Liver (tissue), 8 donors: ENCODE measurements at regions not wholly inside any gene's neighbourhood (a gene's known extent, or its start where the extent isn't known, plus 50 kb on each side); places are given as distances from the start of the nearest gene placed in this dataset.

ENCODE experiments used
- DNase-seq: peaks from one replicate; pipeline ENCODE4 v3.0.0-alpha.2; 2017; ENCODE audit warnings: low spot score
- H3K27ac ChIP-seq, 2 donors: one replicate each; pipeline ENCODE4 v1.7.0; 2013; ENCODE audit warnings: inconsistent platforms in 2 of 2, low read length in 2 of 2, control low read depth in 1 of 2, low read depth in 1 of 2, mild to moderate bottlenecking in 1 of 2
- H3K27me3 ChIP-seq, 4 donors: one replicate each; pipeline versions ENCODE4 v1.6.1 to v1.7.0; 2013; ENCODE audit warnings: low read length in 3 of 4, inconsistent platforms in 1 of 4, mild to moderate bottlenecking in 1 of 4, moderate library complexity in 1 of 4; ENCODE audit not compliant: control insufficient read depth in 4 of 4, insufficient read depth in 4 of 4
- H3K36me3 ChIP-seq, 4 donors: one replicate each; pipeline versions ENCODE4 v1.6.1 to v1.7.0; 2013; ENCODE audit warnings: low read length in 3 of 4, mild to moderate bottlenecking in 3 of 4, low read depth in 1 of 4, moderate library complexity in 1 of 4; ENCODE audit not compliant: control insufficient read depth in 4 of 4, insufficient read depth in 3 of 4
- H3K4me1 ChIP-seq, 4 donors: one replicate each; pipeline versions ENCODE4 v1.6.1 to v1.7.0; 2013; ENCODE audit warnings: low read length in 3 of 4, mild to moderate bottlenecking in 3 of 4, moderate library complexity in 1 of 4; ENCODE audit not compliant: control insufficient read depth in 4 of 4, insufficient read depth in 4 of 4
- H3K4me3 ChIP-seq, 3 donors: one replicate each; pipeline versions ENCODE4 v1.6.1 to v1.7.0; 2013; ENCODE audit warnings: low read length in 3 of 3, control low read depth in 1 of 3, low read depth in 1 of 3, mild to moderate bottlenecking in 1 of 3
- H3K9ac ChIP-seq, 2 donors: one replicate each; pipeline ENCODE4 v1.7.0; 2013; ENCODE audit warnings: low read length in 2 of 2, mild to moderate bottlenecking in 2 of 2, moderate library complexity in 2 of 2, control low read depth in 1 of 2, low read depth in 1 of 2
- H3K9me3 ChIP-seq, 4 donors: one replicate each; pipeline versions ENCODE4 v1.6.1 to v1.7.0; 2013; ENCODE audit warnings: low read length in 3 of 4; ENCODE audit not compliant: control insufficient read depth in 4 of 4
- ATF3 ChIP-seq: IDR thresholded peaks from 2 replicates; pipeline ENCODE4 v1.6.1; 2016; ENCODE audit warnings: antibody characterized with exemption
- CTCF ChIP-seq: fragments of 150-350 bp; IDR thresholded peaks from 2 replicates; pipeline ENCODE4 v1.5.1; 2017; ENCODE audit warnings: improper control_type of control experiment, low read depth, low read length; ENCODE audit not compliant: missing input control
- EGR1 ChIP-seq, 2 donors: IDR thresholded peaks; 2 replicates each; pipeline ENCODE4 v1.6.1; 2016 to 2018; ENCODE audit warnings: antibody characterized with exemption in 2 of 2, low read depth in 2 of 2
- FOXA1 ChIP-seq: IDR thresholded peaks from 2 replicates; pipeline ENCODE4 v1.6.1; 2016; ENCODE audit warnings: antibody characterized with exemption
- FOXA2 ChIP-seq: IDR thresholded peaks from 2 replicates; pipeline ENCODE4 v1.6.1; 2016; ENCODE audit warnings: antibody characterized with exemption
- GABPA ChIP-seq, 2 donors: IDR thresholded peaks in 1 of 2; conservative IDR thresholded peaks in 1 of 2; 2 replicates each; pipeline ENCODE4 v1.6.1; 2016; ENCODE audit warnings: antibody characterized with exemption in 2 of 2, mild to moderate bottlenecking in 1 of 2, moderate library complexity in 1 of 2
- HNF4A ChIP-seq, 2 donors: conservative IDR thresholded peaks; 2 replicates each; pipeline ENCODE4 v1.6.1; 2016; ENCODE audit warnings: antibody characterized with exemption in 2 of 2, mild to moderate bottlenecking in 2 of 2
- HNF4G ChIP-seq: IDR thresholded peaks from 2 replicates; pipeline ENCODE4 v1.6.1; 2016; ENCODE audit warnings: antibody characterized with exemption
- JUND ChIP-seq, 2 donors: IDR thresholded peaks; 2 replicates each; pipeline ENCODE4 v1.6.1; 2016; ENCODE audit warnings: antibody characterized with exemption in 2 of 2
- MAX ChIP-seq: IDR thresholded peaks from 2 replicates; pipeline ENCODE4 v1.6.1; 2016; ENCODE audit warnings: antibody characterized with exemption
- NR2F2 ChIP-seq: IDR thresholded peaks from 2 replicates; pipeline ENCODE4 v1.6.1; 2016; ENCODE audit warnings: antibody characterized with exemption
- RAD21 ChIP-seq, 2 donors: IDR thresholded peaks; 2 replicates each; pipeline ENCODE4 v1.6.1; 2016; ENCODE audit warnings: antibody characterized with exemption in 2 of 2, mild to moderate bottlenecking in 2 of 2
- REST ChIP-seq: IDR thresholded peaks from 2 replicates; pipeline ENCODE4 v1.6.1; 2016; ENCODE audit warnings: antibody characterized with exemption, mild to moderate bottlenecking
- RXRA ChIP-seq, 2 donors: IDR thresholded peaks; 2 replicates each; pipeline ENCODE4 v1.6.1; 2017 to 2018; ENCODE audit warnings: antibody characterized with exemption in 2 of 2, mild to moderate bottlenecking in 1 of 2
- SP1 ChIP-seq: IDR thresholded peaks from 2 replicates; pipeline ENCODE4 v1.6.1; 2018; ENCODE audit warnings: antibody characterized with exemption, mild to moderate bottlenecking
- TAF1 ChIP-seq: conservative IDR thresholded peaks from 2 replicates; pipeline ENCODE4 v1.6.1; 2016; ENCODE audit warnings: antibody characterized with exemption, mild to moderate bottlenecking
- YY1 ChIP-seq: IDR thresholded peaks from 2 replicates; pipeline ENCODE4 v1.6.1; 2016; ENCODE audit warnings: antibody characterized with exemption, mild to moderate bottlenecking
- ZBTB33 ChIP-seq: IDR thresholded peaks from 2 replicates; pipeline ENCODE4 v1.6.1; 2016; ENCODE audit warnings: antibody characterized with exemption
- WGBS: extraction: QIAGEN DNeasy Blood & Tissue Kit; methylation state at CpG from one replicate; pipeline ENCODE4 v1.1.7; 2013; 5-methylcytosine and 5-hydroxymethylcytosine counted together
- donor health status: healthy.
- donor health status: healthy.
- donor health status: healthy.
- donor health status: healthy.
- donor health status: healthy.

- WGBS = 88% methylated on average over 4 of the region's 4 CpGs
- no peak overlapping the region for H3K9ac ChIP-seq
Observed at GRCh38 chr16:74183601-74184360, 112.8 kb upstream of the PSMD7 start.

GRCh38 chr16:74169687-74170376, 126.8 kb upstream of the PSMD7 start:
- no peak for DNase-seq

More at GRCh38 chr16:74183601-74184360, 112.8 kb upstream of the PSMD7 start:
- Histone ChIP-seq H3K4me3 (no peak overlapping the region), H3K27ac (no peak overlapping the region), H3K4me1 (peaks cover 0 to 5% (median 2%) of the 10 kb centered on the region in 4 donors), H3K27me3 (no peaks in the 10 kb centered on the region), H3K9me3 (peaks cover 0 to 4% (median 2%) of the 10 kb centered on the region in 4 donors), H3K36me3 (no peaks in the 10 kb centered on the region)
- no peak for DNase-seq
- TF ChIP-seq EGR1 (IDR thresholded peaks at IDR 0.05; ENCODE audit: low read depth in 2 of 2) (no peak), SP1 (no peak), MAX (no peak)

More at GRCh38 chr16:74169687-74170376, 126.8 kb upstream of the PSMD7 start:
- TF ChIP-seq GABPA (IDR thresholded peaks at IDR 0.05 in 1 of 2, conservative IDR thresholded peaks at IDR 0.05 in 1 of 2) (no peak), FOXA1 (no peak), CTCF (no peak), NR2F2 (no peak), ZBTB33 (no peak), HNF4G (no peak), MAX (peak; percentile 64), RXRA (IDR thresholded peaks at IDR 0.05) (peak in 1 of 2 donors; percentile 36), RAD21 (IDR thresholded peaks at IDR 0.05) (no peak), HNF4A (conservative IDR thresholded peaks at IDR 0.05) (peak in 1 of 2 donors; percentile 14), ATF3 (no peak), JUND (IDR thresholded peaks at IDR 0.05) (peak; percentile 21 to 27), REST (no peak), EGR1 (IDR thresholded peaks at IDR 0.05; ENCODE audit: low read depth in 2 of 2) (no peak), YY1 (peak; percentile 60), SP1 (peak; percentile 12), FOXA2 (peak; percentile 64), TAF1 (no peak)
- Histone ChIP-seq H3K9ac (peak overlapping the region in 1 of 2 donors; percentile 54), H3K4me1 (peaks cover 0 to 4% (median 0%) of the 10 kb centered on the region in 4 donors), H3K27me3 (no peaks in the 10 kb centered on the region), H3K27ac (peak overlapping the region; percentile 46 to 61), H3K9me3 (no peaks in the 10 kb centered on the region), H3K4me3 (peak overlapping the region; percentile 25 to 48 (median 45)), H3K36me3 (no peaks in the 10 kb centered on the region)
- WGBS = 24% methylated on average over 8 of the region's 8 CpGs
